ENCODE measurements at regions not wholly inside any gene's neighbourhood (a gene's known extent, or its start where the extent isn't known, plus 50 kb on each side); places are given as distances from the start of the nearest gene placed in this dataset.
"Not testable (repeated sequence)": the region's sequence is repeated elsewhere in the genome, so short reads cannot be mapped to it uniquely, and the experiment has no call there.

DNA sequence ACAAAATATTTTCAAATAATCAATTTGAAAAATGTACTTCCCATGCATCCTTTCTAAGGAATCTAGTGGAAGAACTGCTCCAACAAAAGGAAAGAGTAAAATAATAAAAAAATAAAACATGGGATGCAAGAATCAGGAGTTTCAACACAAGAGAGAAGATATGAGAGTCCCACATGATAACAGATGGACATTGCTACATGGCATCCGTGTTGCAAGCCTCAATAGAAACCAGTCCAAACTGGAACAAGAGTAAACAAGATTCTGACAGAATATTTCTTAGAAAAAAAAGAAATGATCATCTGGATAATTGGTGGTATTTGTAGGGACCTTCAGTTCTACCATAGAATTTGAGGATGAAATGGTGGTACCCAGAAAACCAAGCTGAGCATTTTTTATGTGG lies 186.8 kb downstream of the FRK start:
- TF ChIP-seq CTCF (IDR thresholded peaks at IDR 0.05; ENCODE audit: low read depth, low read length): no peak
- no peak overlapping the region for H3K4me3 ChIP-seq (replicated peaks in 1 of 2; ENCODE audit: low read depth in 2 of 2, low read length in 2 of 2)
- DNase-seq (ENCODE audit: low read depth in 2 of 2): no peak

DNA sequence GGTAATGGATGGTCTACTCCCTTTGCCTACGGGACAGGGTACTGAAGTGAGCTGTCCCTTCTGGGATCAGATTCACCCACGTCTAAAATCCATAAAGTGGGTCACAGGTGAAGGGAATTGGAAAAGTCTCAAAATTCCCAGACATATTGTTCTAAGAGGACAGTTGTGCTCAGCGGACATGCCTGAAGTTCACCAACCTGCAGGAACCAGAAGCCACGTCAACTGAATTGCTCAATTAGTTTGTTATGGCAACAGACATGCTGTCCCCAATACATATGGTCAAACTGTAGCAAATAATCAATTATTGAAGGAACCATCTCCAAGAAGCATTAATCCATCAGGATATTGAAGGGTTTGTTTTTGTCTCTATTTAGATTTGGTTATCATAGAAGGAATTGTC lies 190.2 kb downstream of the FRK start:
- no peak for DNase-seq (ENCODE audit: low read depth in 2 of 2)
- TF ChIP-seq CTCF (IDR thresholded peaks at IDR 0.05; ENCODE audit: low read depth, low read length): no peak
- no peak overlapping the region for H3K4me3 ChIP-seq (replicated peaks in 1 of 2; ENCODE audit: low read depth in 2 of 2, low read length in 2 of 2)

DNA sequence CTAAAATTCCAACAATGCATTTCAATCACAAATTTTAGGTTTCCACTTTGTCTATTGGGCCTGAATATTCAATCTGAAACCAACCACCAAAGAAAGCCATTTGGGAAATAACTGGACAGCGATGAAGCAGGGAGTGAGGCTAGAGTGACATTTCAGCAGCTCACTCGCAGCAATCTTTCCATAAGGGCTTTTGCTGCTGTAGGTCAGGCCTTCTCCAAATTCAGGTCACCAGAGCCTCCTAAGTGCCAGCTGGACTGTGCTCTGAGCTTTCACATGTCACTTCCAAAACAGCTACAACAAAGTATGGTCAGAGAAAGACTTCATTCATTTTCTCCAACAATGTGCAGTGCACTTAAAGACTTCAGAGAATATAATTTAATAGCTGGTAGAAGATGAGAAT lies 194.8 kb downstream of the FRK start:
- no peak for DNase-seq (ENCODE audit: low read depth in 2 of 2)
- H3K4me3 ChIP-seq (replicated peaks in 1 of 2; ENCODE audit: low read depth in 2 of 2, low read length in 2 of 2): no peak overlapping the region
- TF ChIP-seq CTCF (IDR thresholded peaks at IDR 0.05; ENCODE audit: low read depth, low read length): no peak

GRCh38 chr6:115863211-115863610 lies 197.5 kb downstream of the FRK start:
- no peak overlapping the region for H3K4me3 ChIP-seq (replicated peaks in 1 of 2; ENCODE audit: low read depth in 2 of 2, low read length in 2 of 2)

DNA sequence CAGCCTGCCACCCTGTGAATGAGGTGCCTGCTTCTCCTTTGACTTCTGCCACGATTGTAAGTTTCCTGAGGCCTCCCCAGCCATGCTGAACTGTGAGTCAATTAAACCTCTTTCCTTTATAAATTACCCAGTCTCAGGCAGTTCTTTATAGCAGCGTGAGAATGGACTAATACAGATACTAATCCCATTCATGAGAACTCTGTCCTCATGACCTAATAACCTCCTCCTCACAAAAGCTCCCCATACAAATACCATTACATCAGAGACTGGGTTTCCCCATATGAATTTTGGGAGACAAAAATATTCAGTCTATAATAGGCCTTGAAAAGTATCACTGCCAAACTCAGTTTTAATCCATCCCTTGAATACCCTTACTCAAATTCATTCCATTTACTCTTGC lies 199.0 kb downstream of the FRK start:
- DNase-seq (ENCODE audit: low read depth in 2 of 2); H3K4me3 ChIP-seq (replicated peaks in 1 of 2; ENCODE audit: low read depth in 2 of 2, low read length in 2 of 2): not testable (repeated sequence)

More at GRCh38 chr6:115863211-115863610, 197.5 kb downstream of the FRK start:
- DNase-seq (ENCODE audit: low read depth in 2 of 2): no peak
- TF ChIP-seq CTCF (IDR thresholded peaks at IDR 0.05; ENCODE audit: low read depth, low read length): no peak

DNA sequence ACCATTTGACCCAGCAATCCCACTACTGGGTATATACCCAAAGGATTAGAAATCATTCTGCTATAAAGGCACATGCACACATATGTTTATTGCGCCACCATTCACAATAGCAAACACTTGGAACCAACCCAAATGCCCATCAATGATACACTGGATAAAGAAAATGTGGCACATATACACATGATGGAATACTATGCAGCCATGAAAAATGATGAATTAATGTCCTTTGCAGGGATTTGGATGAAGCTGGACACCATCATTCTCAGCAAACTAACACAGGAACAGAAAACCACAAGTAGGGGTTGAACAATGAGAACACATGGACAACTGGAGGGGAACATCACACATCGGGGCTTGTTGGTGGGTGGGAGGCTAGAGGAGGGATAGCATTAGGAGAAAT lies 201.1 kb downstream of the FRK start:
- H3K4me3 ChIP-seq (replicated peaks in 1 of 2; ENCODE audit: low read depth in 2 of 2, low read length in 2 of 2); DNase-seq (ENCODE audit: low read depth in 2 of 2): not testable (repeated sequence)

DNA sequence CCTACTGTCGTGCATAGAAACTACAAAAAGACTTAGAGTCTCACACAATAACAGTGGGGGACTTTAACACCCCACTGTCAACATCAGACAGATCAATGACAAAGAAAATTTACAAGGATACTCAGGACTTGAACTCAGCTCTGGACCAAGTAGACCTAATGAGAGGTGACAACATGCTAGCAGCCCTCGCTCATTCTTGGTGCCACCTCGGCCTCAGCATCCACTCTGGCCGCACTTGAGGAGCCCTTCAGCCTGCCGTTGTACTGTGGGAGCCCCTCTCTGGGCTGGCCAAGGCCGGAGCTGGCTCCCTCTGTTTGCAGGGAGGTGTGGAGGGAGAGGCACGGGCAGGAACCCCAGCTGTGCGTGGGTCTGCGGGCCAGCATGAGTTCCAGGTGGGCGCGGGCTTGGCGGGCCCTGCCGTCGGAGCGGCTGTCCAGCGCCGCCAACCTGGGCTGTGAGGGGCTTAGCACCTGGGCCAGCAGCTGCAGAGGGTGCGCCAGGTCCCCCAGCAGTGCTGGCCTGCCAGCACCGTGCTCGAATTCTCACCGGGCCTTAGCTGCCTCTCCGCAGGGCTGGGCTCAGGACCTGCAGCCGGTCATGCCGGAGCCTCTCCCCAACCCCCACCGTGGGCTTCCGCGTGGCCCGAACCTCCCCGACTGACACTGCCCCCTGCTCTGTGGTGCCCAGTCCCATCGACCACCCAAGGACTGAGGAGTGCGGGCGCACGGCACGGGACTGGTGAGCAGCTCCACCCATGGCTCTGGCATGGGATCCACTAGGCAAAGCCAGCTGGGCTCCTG lies 205.6 kb downstream of the FRK start:
- no peak overlapping the region for H3K4me3 ChIP-seq (replicated peaks in 1 of 2; ENCODE audit: low read depth in 2 of 2, low read length in 2 of 2)
- TF ChIP-seq CTCF (IDR thresholded peaks at IDR 0.05; ENCODE audit: low read depth, low read length): no peak
- no peak for DNase-seq (ENCODE audit: low read depth in 2 of 2)

GRCh38 chr6:115847671-115848070 lies 213.0 kb downstream of the FRK start:
- H3K4me3 ChIP-seq (replicated peaks in 1 of 2; ENCODE audit: low read depth in 2 of 2, low read length in 2 of 2): no peak overlapping the region
- no peak for TF ChIP-seq CTCF (IDR thresholded peaks at IDR 0.05; ENCODE audit: low read depth, low read length)
- DNase-seq (ENCODE audit: low read depth in 2 of 2): no peak

All from cardiac fibroblast (primary cell).